Skeletal muscle cell (primary cell): ENCODE measurements at regions not wholly inside any gene's neighbourhood (a gene's known extent, or its start where the extent isn't known, plus 50 kb on each side); places are given as distances from the start of the nearest gene placed in this dataset.
"Not testable (repeated sequence)": the region's sequence is repeated elsewhere in the genome, so short reads cannot be mapped to it uniquely, and the experiment has no call there.

Source experiments
- DNase-seq: peaks from one replicate; pipeline ENCODE4 v3.0.0-alpha.2; 2010; ENCODE audit warnings: low read depth
- H3K4me3 ChIP-seq: 2 replicates; pipeline ENCODE4 v1.5.1; 2011; ENCODE audit warnings: low read depth, mild to moderate bottlenecking, control low read depth, low read length, moderate library complexity

GRCh38 chr7:51961804-51962203, 645.2 kb upstream of the COBL start:
- no peak for DNase-seq
- no peak overlapping the region for H3K4me3 ChIP-seq

GRCh38 chr7:51950813-51951212, 634.2 kb upstream of the COBL start:
- H3K4me3 ChIP-seq = no peak overlapping the region
- no peak for DNase-seq

DNA sequence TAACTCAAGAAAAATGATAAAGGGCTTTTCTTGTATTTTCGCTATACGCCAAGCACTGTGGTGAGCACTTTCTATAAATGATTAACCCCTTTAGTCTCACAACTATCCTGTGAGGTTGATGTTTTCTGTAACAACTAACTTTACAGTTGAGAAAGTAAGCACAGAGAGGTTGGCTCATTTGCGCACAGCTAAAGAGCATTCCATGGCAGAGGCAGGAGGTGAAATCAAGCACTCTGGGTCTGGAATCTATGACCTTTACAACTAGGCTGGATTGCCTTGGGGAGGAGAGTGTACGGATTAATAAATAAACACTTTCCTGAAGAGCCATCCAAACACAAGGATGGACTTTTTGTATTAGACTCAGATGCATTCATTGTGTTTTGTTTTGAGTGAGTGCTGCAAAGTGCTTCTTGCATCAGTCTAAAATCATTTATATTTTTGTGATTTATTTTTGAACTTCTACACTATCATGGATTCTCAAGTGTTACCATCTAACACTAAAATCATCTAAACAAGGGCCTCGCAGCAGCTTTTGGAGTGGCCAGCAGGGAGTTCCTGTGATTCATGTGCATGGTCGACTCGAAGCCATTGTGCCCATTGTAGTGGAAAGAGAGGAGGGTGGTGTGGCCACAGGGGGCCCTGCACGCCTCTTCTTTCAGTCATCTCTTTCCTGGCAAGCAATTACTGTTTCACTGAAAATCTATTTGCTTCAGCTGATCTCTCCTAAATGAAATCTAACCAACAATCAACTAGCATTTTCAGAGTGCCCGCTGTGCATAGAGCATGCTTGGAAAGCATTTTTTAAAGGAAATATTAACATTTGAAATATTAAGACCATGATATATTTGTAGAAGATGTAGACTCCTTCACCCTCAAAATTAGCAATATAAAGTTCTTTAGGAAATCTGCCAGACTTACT, 633.4 kb upstream of the COBL start:
- no peak for DNase-seq

DNA sequence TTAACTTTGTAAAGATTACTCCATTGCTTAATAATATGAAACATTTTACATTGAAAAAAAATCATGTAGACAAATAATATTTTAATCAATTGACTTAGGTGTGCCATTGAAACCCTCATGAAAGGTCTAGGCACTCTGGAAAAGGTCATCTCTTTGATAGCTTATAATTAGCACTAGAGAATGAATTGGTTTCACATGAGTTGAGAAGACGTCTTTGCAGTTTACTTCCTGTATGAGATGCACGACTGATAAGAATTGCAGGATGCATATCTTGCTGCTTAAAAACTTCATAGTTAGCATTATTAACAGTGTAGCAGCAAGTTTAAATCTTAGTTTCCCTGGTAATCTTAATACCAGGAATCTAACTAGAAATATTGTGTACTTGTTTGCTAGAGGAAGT, 614.2 kb upstream of the COBL start:
- H3K4me3 ChIP-seq = no peak overlapping the region
- no peak for DNase-seq

More for the DNA sequence above, 633.4 kb upstream of the COBL start:
- H3K4me3 ChIP-seq = no peak overlapping the region

DNA sequence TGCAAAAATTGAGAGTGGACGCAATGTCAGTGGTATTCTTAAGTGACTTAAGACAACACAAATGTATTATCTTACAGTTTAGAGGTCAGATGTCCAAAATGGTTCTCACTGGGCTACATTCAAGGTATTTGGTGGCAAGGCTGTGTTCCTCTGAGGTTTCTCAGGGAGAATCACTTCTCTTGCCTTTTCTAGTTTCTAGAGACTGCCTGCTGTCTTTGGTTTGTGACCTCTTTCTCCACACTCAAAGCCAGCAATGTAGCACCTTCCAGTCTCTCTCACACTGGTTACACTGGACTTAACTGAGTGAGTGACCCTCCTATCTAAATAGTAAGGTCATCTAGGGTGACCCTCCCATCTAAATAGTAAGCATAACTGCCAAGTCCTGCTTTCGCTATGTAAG, 613.2 kb upstream of the COBL start:
- DNase-seq = no peak
- no peak overlapping the region for H3K4me3 ChIP-seq

- no peak for DNase-seq
- H3K4me3 ChIP-seq = no peak overlapping the region
Measured at GRCh38 chr7:51927738-51928137, 611.1 kb upstream of the COBL start.

DNA sequence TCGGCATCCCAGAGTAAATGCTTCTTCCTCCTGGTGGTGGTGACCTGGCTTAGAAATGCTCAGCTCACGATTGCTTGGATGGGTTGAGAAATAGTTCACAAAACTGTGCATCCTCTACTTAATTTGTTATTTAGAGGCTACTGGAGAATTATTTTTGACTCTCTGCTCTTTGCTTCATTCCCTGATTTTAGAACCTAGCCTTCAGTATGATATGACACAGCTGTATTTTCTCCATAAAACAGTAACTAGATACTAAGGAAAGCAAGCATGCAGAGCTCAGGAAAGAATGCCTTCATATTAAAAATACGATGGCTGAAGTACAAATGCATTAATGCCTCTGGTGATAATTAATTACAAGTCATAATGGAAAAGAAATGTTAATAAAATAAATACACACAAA, 602.0 kb upstream of the COBL start:
- DNase-seq = no peak
- H3K4me3 ChIP-seq = no peak overlapping the region

- no peak for DNase-seq
Measured at GRCh38 chr7:51901489-51901840, 584.9 kb upstream of the COBL start.

GRCh38 chr7:51900755-51901488, 584.3 kb upstream of the COBL start:
- DNase-seq, H3K4me3 ChIP-seq: not testable (repeated sequence)

More at GRCh38 chr7:51901489-51901840, 584.9 kb upstream of the COBL start:
- H3K4me3 ChIP-seq = no peak overlapping the region

- DNase-seq = no peak
- no peak overlapping the region for H3K4me3 ChIP-seq
Measured at GRCh38 chr7:51899611-51900010, 583.0 kb upstream of the COBL start.

- no peak overlapping the region for H3K4me3 ChIP-seq
- no peak for DNase-seq
Measured at GRCh38 chr7:51882412-51882811, 565.8 kb upstream of the COBL start.

GRCh38 chr7:51881309-51881708, 564.7 kb upstream of the COBL start:
- DNase-seq = no peak
- H3K4me3 ChIP-seq = no peak overlapping the region

DNA sequence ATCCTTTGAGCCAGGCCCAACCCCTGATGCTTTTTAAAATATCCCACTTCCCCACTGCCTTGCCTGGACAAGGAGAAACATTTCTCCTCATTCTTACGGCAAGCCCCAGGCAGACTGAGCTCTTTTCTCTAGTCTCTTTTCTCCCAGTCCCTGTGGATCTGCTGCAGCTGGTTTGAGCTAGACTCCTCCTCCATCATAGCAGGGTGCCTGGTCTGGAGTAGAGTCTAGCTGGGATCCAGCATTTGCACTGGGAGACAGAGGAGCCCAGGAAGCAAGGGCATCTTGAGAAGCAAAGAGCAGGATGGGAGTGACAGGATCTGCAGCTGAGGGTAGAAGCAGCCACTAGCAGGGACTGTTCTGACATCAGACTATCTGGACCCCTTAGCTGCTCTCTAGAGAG, 562.3 kb upstream of the COBL start:
- no peak for DNase-seq
- no peak overlapping the region for H3K4me3 ChIP-seq

DNA sequence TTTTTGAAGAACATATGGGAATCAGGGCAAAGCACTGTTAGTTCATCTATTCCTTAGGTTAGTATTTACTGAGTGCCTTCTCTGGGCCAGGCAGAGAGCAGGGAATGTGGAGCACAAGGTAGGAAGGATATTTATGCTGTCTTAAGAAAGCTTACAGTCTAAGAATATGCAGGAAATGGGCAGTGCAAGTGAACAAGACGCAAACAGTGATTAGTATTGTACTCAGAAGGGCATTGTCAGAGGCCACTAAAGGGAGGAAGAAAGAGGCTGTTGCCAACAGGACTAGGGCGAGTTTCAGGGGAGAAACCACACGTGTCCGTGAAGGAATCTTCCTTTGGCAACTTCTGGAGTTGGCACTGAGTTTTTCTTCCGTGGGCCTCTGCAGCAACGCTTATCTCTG, 552.8 kb upstream of the COBL start:
- no peak overlapping the region for H3K4me3 ChIP-seq
- no peak for DNase-seq

DNA sequence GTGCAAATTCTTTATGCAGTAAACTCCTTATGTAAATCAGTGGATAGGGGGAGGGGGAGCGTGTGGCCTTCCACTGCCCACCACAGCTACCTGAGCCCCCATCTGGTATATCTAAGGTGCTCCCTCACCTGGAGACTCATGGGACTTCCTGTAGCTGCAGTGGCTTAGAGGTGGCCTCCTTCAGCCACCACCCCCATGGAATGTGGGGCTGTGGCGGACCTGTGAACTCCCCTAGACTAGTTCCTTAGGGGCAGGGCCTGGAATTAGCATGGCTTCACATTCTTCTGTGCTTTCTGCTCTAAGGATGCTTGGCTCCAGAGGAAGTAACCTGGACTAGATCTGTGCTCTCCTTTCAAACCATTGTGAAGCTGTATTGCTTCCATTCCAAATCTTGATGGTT, 550.5 kb upstream of the COBL start:
- DNase-seq = no peak
- H3K4me3 ChIP-seq = no peak overlapping the region

DNA sequence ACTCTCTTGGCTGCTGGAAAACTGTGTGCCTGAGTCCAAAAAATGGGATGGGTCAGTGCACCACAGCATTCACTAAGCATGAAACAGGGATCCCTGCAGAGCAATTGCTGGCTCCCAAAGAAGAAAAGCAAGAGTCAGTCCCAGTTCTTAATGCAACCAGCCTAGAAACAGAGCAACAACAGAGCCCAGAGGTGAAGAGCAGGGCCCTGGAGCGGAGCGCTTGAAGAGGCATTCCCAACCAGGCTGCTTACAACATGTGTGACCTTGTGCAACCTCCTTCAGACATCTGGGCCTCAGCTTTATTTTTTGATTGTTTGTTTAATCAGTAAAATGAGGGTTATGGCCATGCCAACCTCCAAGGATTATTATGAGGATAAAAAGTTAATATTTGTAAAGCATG, 543.7 kb upstream of the COBL start:
- H3K4me3 ChIP-seq = no peak overlapping the region
- DNase-seq = no peak

GRCh38 chr7:51850126-51850525, 533.5 kb upstream of the COBL start:
- DNase-seq = no peak
- no peak overlapping the region for H3K4me3 ChIP-seq

DNA sequence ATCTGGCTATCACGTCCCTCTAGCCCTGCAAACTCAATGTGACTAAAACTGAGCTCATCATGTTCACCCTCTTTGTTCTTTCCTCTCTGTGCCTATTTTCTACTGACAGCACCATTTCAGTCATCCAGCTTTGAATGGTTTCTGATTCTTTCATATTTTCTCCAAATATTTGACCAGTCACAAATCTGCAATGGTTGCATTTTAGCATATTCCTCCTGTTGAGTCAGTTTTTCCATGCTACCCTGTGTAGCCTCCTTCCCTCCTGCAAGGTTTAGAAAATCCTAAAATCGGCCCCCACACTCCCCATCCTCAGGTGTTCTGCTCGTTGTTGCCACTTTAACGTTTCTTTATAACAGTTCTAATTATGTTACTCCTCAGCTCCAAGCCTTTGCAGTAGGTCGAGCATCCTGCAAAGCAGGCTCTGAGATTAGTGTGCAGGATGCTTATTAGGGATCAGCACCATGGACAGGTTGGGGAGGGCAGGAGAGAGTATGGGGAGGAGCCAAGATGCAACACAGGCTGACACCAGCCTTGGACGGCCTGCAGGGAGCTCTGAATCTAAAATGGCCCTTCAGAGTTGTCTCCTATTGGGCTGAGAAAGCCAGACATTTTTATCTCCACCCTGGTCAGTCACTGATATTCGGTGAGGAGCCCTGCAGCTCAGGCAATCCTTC, 531.0 kb upstream of the COBL start:
- DNase-seq = no peak
- no peak overlapping the region for H3K4me3 ChIP-seq

GRCh38 chr7:51839130-51839529, 522.5 kb upstream of the COBL start:
- DNase-seq, H3K4me3 ChIP-seq: not testable (repeated sequence)

GRCh38 chr7:51827631-51828030, 511.0 kb upstream of the COBL start:
- no peak for DNase-seq
- H3K4me3 ChIP-seq = no peak overlapping the region
